ENCODE measurements at regions not wholly inside any gene's neighbourhood (a gene's known extent, or its start where the extent isn't known, plus 50 kb on each side); places are given as distances from the start of the nearest gene placed in this dataset.

GRCh38 chr17:33352526-33352925, 59.4 kb upstream of the ASIC2 start:
- no peaks in the 10 kb centered on the region for H3K9me3 ChIP-seq
- DNase-seq, result no peak
- no peak overlapping the region for H3K27ac ChIP-seq
- H3K27me3 ChIP-seq, result no peaks in the 10 kb centered on the region
- no peaks in the 10 kb centered on the region for H3K36me3 ChIP-seq
- H3K4me1 ChIP-seq, result no peaks in the 10 kb centered on the region
- H3K4me3 ChIP-seq, result no peak overlapping the region
- TF ChIP-seq CTCF (IDR thresholded peaks at IDR 0.05) (no peak), POLR2A (IDR thresholded peaks at IDR 0.05) (no peak)

GRCh38 chr17:33356266-33356665, 63.2 kb upstream of the ASIC2 start:
- Histone ChIP-seq H3K4me1 (no peaks in the 10 kb centered on the region), H3K27ac (no peak overlapping the region), H3K9me3 (no peaks in the 10 kb centered on the region), H3K27me3 (no peaks in the 10 kb centered on the region), H3K4me3 (no peak overlapping the region), H3K36me3 (no peaks in the 10 kb centered on the region)
- DNase-seq, result no peak
- TF ChIP-seq CTCF (IDR thresholded peaks at IDR 0.05) (no peak), POLR2A (IDR thresholded peaks at IDR 0.05) (no peak)

GRCh38 chr17:33363475-33363874, 70.4 kb upstream of the ASIC2 start:
- TF ChIP-seq POLR2A (IDR thresholded peaks at IDR 0.05) (no peak), CTCF (IDR thresholded peaks at IDR 0.05) (no peak)
- Histone ChIP-seq H3K4me3 (no peak overlapping the region), H3K27ac (no peak overlapping the region), H3K36me3 (no peaks in the 10 kb centered on the region), H3K4me1 (no peaks in the 10 kb centered on the region), H3K27me3 (no peaks in the 10 kb centered on the region), H3K9me3 (no peaks in the 10 kb centered on the region)
- no peak for DNase-seq

GRCh38 chr17:33366960-33367359, 73.9 kb upstream of the ASIC2 start:
- Histone ChIP-seq H3K9me3 (no peaks in the 10 kb centered on the region), H3K4me1 (no peaks in the 10 kb centered on the region), H3K4me3 (no peak overlapping the region), H3K27ac (no peak overlapping the region), H3K36me3 (no peaks in the 10 kb centered on the region), H3K27me3 (no peaks in the 10 kb centered on the region)
- no peak for TF ChIP-seq CTCF (IDR thresholded peaks at IDR 0.05)
- no peak for TF ChIP-seq POLR2A (IDR thresholded peaks at IDR 0.05)
- no peak for DNase-seq

GRCh38 chr17:33369149-33369548, 76.1 kb upstream of the ASIC2 start:
- no peak overlapping the region for H3K27ac ChIP-seq
- H3K4me1 ChIP-seq, result no peaks in the 10 kb centered on the region
- TF ChIP-seq POLR2A (IDR thresholded peaks at IDR 0.05), result no peak
- TF ChIP-seq CTCF (IDR thresholded peaks at IDR 0.05), result no peak
- DNase-seq, result no peak
- H3K9me3 ChIP-seq, result no peaks in the 10 kb centered on the region
- H3K27me3 ChIP-seq, result no peaks in the 10 kb centered on the region
- no peaks in the 10 kb centered on the region for H3K36me3 ChIP-seq
- no peak overlapping the region for H3K4me3 ChIP-seq

GRCh38 chr17:33369876-33370275, 76.8 kb upstream of the ASIC2 start:
- no peaks in the 10 kb centered on the region for H3K9me3 ChIP-seq
- H3K27ac ChIP-seq, result no peak overlapping the region
- no peaks in the 10 kb centered on the region for H3K4me1 ChIP-seq
- no peak for DNase-seq
- no peak for TF ChIP-seq POLR2A (IDR thresholded peaks at IDR 0.05)
- H3K36me3 ChIP-seq, result no peaks in the 10 kb centered on the region
- no peaks in the 10 kb centered on the region for H3K27me3 ChIP-seq
- H3K4me3 ChIP-seq, result no peak overlapping the region

All from Peyer's patch (tissue), 4 donors.